ENCODE measurements at regions not wholly inside any gene's neighbourhood (a gene's known extent, or its start where the extent isn't known, plus 50 kb on each side); places are given as distances from the start of the nearest gene placed in this dataset.
A peak's percentile ranks its signal among the peaks of the same experiment; 100 is the strongest.

DNA sequence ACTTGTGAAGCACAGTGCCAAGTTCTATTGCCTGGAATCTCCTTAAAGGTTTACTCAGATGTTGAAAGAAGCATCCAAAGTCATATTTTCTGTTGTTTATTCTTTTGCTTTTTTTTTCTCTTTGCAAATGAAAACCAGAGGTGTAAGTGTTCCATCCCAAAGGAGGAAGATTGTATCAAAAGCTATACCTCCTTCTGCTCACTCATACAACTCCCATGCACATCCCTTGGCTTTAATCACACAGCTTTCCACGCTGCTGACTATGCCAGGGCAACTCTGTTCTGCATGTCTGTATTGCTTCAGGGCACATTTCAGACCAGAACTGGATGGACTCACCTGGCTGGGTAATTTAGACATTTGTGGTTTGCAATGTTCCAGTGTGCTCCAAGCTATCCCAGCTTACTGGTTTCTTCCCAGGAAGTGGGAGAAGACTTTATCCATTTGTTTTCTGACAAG is 399.6 kb upstream of the TBL1XR1 start:
- no peak for DNase-seq (ENCODE audit: low spot score)
- Histone ChIP-seq H3K4me3 (no peak overlapping the region), H3K4me1 (peaks cover 0 to 32% of the 10 kb centered on the region in 2 donors)

DNA sequence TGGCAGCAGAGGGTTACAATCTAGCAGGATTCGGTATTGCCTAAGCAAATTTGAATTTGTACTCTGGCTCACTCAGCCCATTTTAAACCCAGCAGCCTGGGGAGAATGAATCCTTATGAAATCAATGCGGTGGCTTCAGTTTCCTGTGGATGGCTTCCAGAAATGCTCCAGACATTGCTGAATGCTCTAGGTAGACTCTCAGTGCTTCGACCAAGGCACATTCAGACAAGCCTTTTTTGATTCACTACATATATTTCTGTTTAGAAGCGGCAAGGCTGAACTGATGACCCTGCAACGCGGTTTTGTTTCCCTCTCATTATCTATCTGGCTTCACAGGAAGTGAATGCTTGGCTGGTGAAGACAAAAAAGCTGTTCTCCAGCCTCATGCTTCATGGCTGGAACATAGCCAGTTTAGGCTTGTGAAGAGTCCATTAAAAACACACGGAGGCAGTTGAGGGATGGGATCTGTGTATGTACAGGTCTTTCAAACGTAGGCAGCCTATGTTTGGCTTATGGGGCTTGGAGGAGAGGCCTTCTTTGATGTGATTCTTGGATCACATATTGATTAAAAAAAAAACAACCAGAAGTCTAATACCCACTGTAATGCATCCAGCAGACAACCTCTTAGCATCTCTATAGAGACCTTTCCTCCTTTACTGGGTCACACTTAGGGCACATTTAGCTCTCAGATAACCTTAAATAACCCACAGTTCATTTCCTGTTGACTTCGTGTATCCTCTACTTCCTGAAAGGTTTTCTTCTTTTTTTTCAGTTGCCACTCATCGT is 400.2 kb upstream of the TBL1XR1 start:
- H3K36me3 ChIP-seq, result no peaks in the 10 kb centered on the region
- DNase-seq (ENCODE audit: low spot score), result peak; percentile 63

More for the DNA sequence above, 399.6 kb upstream of the TBL1XR1 start:
- peak overlapping the region; percentile 30 to 49 for H3K27ac ChIP-seq
- TF ChIP-seq, protein P1, sequence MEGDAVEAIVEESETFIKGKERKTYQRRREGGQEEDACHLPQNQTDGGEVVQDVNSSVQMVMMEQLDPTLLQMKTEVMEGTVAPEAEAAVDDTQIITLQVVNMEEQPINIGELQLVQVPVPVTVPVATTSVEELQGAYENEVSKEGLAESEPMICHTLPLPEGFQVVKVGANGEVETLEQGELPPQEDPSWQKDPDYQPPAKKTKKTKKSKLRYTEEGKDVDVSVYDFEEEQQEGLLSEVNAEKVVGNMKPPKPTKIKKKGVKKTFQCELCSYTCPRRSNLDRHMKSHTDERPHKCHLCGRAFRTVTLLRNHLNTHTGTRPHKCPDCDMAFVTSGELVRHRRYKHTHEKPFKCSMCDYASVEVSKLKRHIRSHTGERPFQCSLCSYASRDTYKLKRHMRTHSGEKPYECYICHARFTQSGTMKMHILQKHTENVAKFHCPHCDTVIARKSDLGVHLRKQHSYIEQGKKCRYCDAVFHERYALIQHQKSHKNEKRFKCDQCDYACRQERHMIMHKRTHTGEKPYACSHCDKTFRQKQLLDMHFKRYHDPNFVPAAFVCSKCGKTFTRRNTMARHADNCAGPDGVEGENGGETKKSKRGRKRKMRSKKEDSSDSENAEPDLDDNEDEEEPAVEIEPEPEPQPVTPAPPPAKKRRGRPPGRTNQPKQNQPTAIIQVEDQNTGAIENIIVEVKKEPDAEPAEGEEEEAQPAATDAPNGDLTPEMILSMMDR (IDR thresholded peaks at IDR 0.05), result no peak
- H3K9me3 ChIP-seq, result no peaks in the 10 kb centered on the region
- no peaks in the 10 kb centered on the region for H3K27me3 ChIP-seq
- no peaks in the 10 kb centered on the region for H3K36me3 ChIP-seq

DNA sequence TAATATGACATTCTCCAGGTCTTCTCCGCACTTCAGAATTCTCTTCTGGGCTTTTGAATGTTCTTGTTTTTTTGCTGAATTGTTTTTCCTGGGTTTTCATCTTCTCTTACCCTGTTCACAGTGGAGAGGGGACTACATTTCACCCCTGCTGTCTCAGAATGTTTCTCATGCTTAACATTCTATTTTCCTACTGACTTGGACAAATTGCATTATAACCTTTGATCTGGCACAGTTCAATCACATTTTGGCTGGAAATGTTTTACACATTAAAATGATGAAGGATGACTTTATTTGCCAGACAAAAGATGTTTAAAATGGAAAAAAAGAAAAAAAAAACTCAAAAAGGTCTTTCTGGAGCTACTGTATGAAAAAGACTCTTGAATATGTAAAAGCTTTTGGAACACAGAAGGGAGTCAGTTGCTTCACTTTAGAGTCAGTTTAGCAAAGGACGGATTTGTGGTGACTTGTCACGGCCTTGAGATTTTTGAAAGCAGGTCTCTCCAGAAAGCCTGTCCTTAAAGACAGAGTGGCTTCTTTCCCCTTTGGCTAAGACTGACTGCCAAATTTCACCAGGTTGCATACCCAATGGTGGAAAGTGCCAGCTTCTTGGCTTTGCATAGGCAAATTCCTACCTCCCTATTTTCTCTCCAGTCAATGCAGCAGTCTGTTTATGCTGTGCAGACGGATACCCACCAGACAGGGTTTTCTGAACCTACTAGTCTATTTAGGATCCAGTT is 401.0 kb upstream of the TBL1XR1 start:
- peaks cover 0 to 41% of the 10 kb centered on the region in 2 donors for H3K4me1 ChIP-seq
- H3K27ac ChIP-seq, result peak overlapping the region; percentile 30 to 49

More for the DNA sequence above, 400.2 kb upstream of the TBL1XR1 start:
- Histone ChIP-seq H3K9me3 (no peaks in the 10 kb centered on the region), H3K4me1 (peaks cover 0 to 33% of the 10 kb centered on the region in 2 donors), H3K4me3 (no peak overlapping the region), H3K27ac (peak overlapping the region; percentile 30 to 49), H3K27me3 (no peaks in the 10 kb centered on the region)
- TF ChIP-seq, protein P1 (IDR thresholded peaks at IDR 0.05), result no peak

DNA sequence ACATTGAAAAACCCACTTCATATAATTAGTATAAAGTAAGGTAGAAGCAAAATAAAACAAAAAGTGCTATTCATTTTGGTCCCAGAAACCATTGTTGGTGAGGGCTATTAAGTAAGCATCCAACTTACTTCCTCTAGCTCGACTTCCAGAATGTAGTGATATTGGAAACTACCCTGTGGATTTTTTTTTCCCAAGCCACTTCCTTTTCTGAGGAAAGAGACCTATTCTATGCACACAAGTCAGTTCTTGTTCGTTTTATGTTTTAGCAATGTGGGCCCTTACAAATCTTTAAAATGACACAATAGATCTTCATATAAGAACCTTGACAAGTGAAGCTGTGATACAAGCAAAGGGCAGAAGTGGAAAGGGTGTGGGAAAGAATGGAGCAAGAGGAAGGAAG is 402.0 kb upstream of the TBL1XR1 start:
- peaks cover 0 to 43% of the 10 kb centered on the region in 2 donors for H3K4me1 ChIP-seq
- H3K36me3 ChIP-seq, result no peaks in the 10 kb centered on the region
- no peaks in the 10 kb centered on the region for H3K27me3 ChIP-seq
- no peaks in the 10 kb centered on the region for H3K9me3 ChIP-seq
- DNase-seq (ENCODE audit: low spot score), result no peak
- H3K27ac ChIP-seq, result no peak overlapping the region
- H3K4me3 ChIP-seq, result no peak overlapping the region
- TF ChIP-seq, protein P1 (IDR thresholded peaks at IDR 0.05), result no peak

More for the DNA sequence above, 401.0 kb upstream of the TBL1XR1 start:
- no peak overlapping the region for H3K4me3 ChIP-seq
- TF ChIP-seq, protein P1 (IDR thresholded peaks at IDR 0.05), result no peak
- no peaks in the 10 kb centered on the region for H3K9me3 ChIP-seq
- no peak for DNase-seq (ENCODE audit: low spot score)
- H3K36me3 ChIP-seq, result no peaks in the 10 kb centered on the region
- no peaks in the 10 kb centered on the region for H3K27me3 ChIP-seq

DNA sequence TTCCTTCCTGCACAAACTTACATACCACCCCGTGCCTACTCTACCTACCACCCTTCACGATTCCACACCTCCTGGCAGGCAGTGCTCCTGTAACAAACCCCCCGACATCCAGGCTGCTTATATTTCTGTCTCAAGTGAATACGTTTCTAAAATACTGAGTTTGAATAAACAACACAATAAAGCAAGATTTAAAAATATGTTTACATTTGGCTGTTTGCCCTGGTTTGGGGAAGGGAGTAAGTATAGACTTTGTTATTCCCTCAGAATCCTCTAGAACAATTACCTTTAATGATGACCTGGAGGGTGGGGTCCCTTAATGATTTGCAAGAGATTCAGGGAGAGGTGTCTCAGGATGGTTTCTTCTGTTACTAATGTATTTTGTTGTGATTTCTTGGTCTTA is 402.6 kb upstream of the TBL1XR1 start:
- TF ChIP-seq, protein P1 (IDR thresholded peaks at IDR 0.05), result no peak
- Histone ChIP-seq H3K36me3 (no peaks in the 10 kb centered on the region), H3K27ac (no peak overlapping the region), H3K9me3 (peaks cover 0 to under 1% of the 10 kb centered on the region in 2 donors), H3K4me1 (peaks cover 0 to 43% of the 10 kb centered on the region in 2 donors), H3K4me3 (no peak overlapping the region), H3K27me3 (no peaks in the 10 kb centered on the region)
- DNase-seq (ENCODE audit: low spot score), result no peak
